ENCODE measurements at regions not wholly inside any gene's neighbourhood (a gene's known extent, or its start where the extent isn't known, plus 50 kb on each side); places are given as distances from the start of the nearest gene placed in this dataset.

GRCh38 chrX:121128925-121129877 lies 81.8 kb downstream of the GLUD2 start:
- no peak for DNase-seq
- Histone ChIP-seq H3K9ac (ENCODE audit: insufficient read depth, low read length, poor library complexity, severe bottlenecking) (no peak overlapping the region), H3K27ac (ENCODE audit: low read depth in 1 of 2, low read length in 2 of 2) (no peak overlapping the region), H3K4me1 (ENCODE audit: control insufficient read depth in 1 of 2, insufficient read depth in 2 of 2, low read length in 2 of 2) (no peaks in the 10 kb centered on the region), H3K36me3 (replicated peaks in 1 of 2; ENCODE audit: control insufficient read depth in 1 of 2, insufficient read depth in 2 of 2, low read length in 2 of 2) (no peaks in the 10 kb centered on the region), H3K4me2 (replicated peaks; ENCODE audit: extremely low read depth, low read length, poor library complexity, severe bottlenecking) (no peak overlapping the region), H4K20me1 (ENCODE audit: insufficient read depth, low read length) (no peaks in the 10 kb centered on the region), H3K27me3 (ENCODE audit: control insufficient read depth in 2 of 2, insufficient read depth in 2 of 2, low read length in 2 of 2) (no peaks in the 10 kb centered on the region), H3K4me3 (replicated peaks in 1 of 3; ENCODE audit: low read depth in 2 of 3, low read length in 3 of 3) (no peak overlapping the region), H3K9me3 (replicated peaks in 1 of 2; ENCODE audit: control insufficient read depth in 1 of 2, insufficient read depth in 1 of 2, low read length in 2 of 2) (no peaks in the 10 kb centered on the region), H2AFZ (ENCODE audit: insufficient read depth, low read depth, low read length, poor library complexity, severe bottlenecking) (no peak overlapping the region), H3K79me2 (ENCODE audit: insufficient read depth, low read length) (no peaks in the 10 kb centered on the region)
- H3K36me3 Mint-ChIP-seq = no peaks in the 10 kb centered on the region
- H3K4me1 Mint-ChIP-seq = no peaks in the 10 kb centered on the region
- 100% methylated on average over 2 of the region's 5 CpGs for WGBS (ENCODE audit: insufficient coverage)
- H3K27ac Mint-ChIP-seq = no peak overlapping the region
- peaks cover 0 to 5% (median 0%) of the 10 kb centered on the region in 7 donors for H3K9me3 Mint-ChIP-seq
- intact Hi-C loops (cut with micrococcal nuclease) = no loop called here
- no peak for TF ChIP-seq CTCF (IDR thresholded peaks at IDR 0.05)
- H3K4me3 Mint-ChIP-seq = no peak overlapping the region
- peaks cover 0 to 2% (median 1%) of the 10 kb centered on the region in 3 donors for H3K27me3 Mint-ChIP-seq (ENCODE audit: low read depth in 3 of 3)

DNA sequence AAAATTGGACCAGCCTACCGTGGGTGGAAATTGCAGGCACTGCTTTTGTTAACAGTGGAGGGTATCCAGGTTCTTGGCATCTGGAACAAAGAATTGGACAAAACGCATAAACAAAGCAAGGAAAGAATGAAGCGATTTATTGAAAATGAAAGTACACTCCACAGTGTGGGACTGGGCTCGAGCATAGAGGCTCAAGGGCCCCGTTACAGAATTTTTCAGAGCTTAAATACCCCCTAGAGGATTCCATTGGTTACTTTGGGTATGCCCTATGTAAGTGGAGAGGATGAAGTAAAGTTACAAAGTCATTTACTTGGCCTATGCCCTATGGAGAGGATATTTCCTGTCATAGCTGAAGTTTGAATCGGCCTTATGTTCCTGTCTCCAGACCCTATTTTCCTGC lies 85.3 kb downstream of the GLUD2 start:
- Histone ChIP-seq H3K9me3 (replicated peaks in 1 of 2; ENCODE audit: control insufficient read depth in 1 of 2, insufficient read depth in 1 of 2, low read length in 2 of 2) (no peaks in the 10 kb centered on the region), H4K20me1 (ENCODE audit: insufficient read depth, low read length) (no peaks in the 10 kb centered on the region), H3K79me2 (ENCODE audit: insufficient read depth, low read length) (no peaks in the 10 kb centered on the region), H3K36me3 (replicated peaks in 1 of 2; ENCODE audit: control insufficient read depth in 1 of 2, insufficient read depth in 2 of 2, low read length in 2 of 2) (no peaks in the 10 kb centered on the region), H3K9ac (ENCODE audit: insufficient read depth, low read length, poor library complexity, severe bottlenecking) (no peak overlapping the region), H3K4me3 (replicated peaks in 1 of 3; ENCODE audit: low read depth in 2 of 3, low read length in 3 of 3) (no peak overlapping the region), H3K27ac (ENCODE audit: low read depth in 1 of 2, low read length in 2 of 2) (no peak overlapping the region), H3K27me3 (ENCODE audit: control insufficient read depth in 2 of 2, insufficient read depth in 2 of 2, low read length in 2 of 2) (no peaks in the 10 kb centered on the region), H2AFZ (ENCODE audit: insufficient read depth, low read depth, low read length, poor library complexity, severe bottlenecking) (no peak overlapping the region), H3K4me1 (ENCODE audit: control insufficient read depth in 1 of 2, insufficient read depth in 2 of 2, low read length in 2 of 2) (no peaks in the 10 kb centered on the region), H3K4me2 (replicated peaks; ENCODE audit: extremely low read depth, low read length, poor library complexity, severe bottlenecking) (no peak overlapping the region)
- peaks cover 0 to 1% (median 0%) of the 10 kb centered on the region in 3 donors for H3K27me3 Mint-ChIP-seq (ENCODE audit: low read depth in 3 of 3)
- H3K36me3 Mint-ChIP-seq = no peaks in the 10 kb centered on the region
- WGBS (ENCODE audit: insufficient coverage) = no CpG with 5 or more reads among the region's 6 CpGs
- H3K4me3 Mint-ChIP-seq = no peak overlapping the region
- H3K9me3 Mint-ChIP-seq = peaks cover 0 to 6% (median 0%) of the 10 kb centered on the region in 7 donors
- no peak for DNase-seq
- H3K4me1 Mint-ChIP-seq = no peaks in the 10 kb centered on the region
- no peak for TF ChIP-seq CTCF (IDR thresholded peaks at IDR 0.05)
- intact Hi-C loops (cut with micrococcal nuclease) = no loop called here
- H3K27ac Mint-ChIP-seq = no peak overlapping the region

All from CD14-positive monocyte (primary cell).